Transverse colon (tissue), 3 donors: ENCODE measurements at regions not wholly inside any gene's neighbourhood (a gene's known extent, or its start where the extent isn't known, plus 50 kb on each side); places are given as distances from the start of the nearest gene placed in this dataset.

Experiments used
- CTCF ChIP-seq, 5 experiments: fragments of 200-600 bp in 3 of 5; fragments of 450-650 bp in 2 of 5; sonication (generic) in 3 of 5; IDR thresholded peaks; 1 replicate in 2 of 5; 2 replicates in 3 of 5; pipeline ENCODE4 v1.5.1; 2016 to 2017; ENCODE audit warnings: antibody characterized with exemption in 5 of 5, inconsistent platforms in 3 of 5, mild to moderate bottlenecking in 2 of 5, moderate library complexity in 1 of 5
- POLR2A ChIP-seq: fragments of 450-650 bp; IDR thresholded peaks from one replicate; pipeline ENCODE4 v1.6.1; 2016; ENCODE audit warnings: antibody characterized with exemption, mild to moderate bottlenecking, moderate library complexity

- TF ChIP-seq POLR2A (no peak), CTCF (IDR thresholded peaks at IDR 0.05) (no peak)
Observed at GRCh38 chr17:16882243-16882925, 89.5 kb downstream of the TNFRSF13B start.
